ENCODE measurements at regions not wholly inside any gene's neighbourhood (a gene's known extent, or its start where the extent isn't known, plus 50 kb on each side); places are given as distances from the start of the nearest gene placed in this dataset.

DNA sequence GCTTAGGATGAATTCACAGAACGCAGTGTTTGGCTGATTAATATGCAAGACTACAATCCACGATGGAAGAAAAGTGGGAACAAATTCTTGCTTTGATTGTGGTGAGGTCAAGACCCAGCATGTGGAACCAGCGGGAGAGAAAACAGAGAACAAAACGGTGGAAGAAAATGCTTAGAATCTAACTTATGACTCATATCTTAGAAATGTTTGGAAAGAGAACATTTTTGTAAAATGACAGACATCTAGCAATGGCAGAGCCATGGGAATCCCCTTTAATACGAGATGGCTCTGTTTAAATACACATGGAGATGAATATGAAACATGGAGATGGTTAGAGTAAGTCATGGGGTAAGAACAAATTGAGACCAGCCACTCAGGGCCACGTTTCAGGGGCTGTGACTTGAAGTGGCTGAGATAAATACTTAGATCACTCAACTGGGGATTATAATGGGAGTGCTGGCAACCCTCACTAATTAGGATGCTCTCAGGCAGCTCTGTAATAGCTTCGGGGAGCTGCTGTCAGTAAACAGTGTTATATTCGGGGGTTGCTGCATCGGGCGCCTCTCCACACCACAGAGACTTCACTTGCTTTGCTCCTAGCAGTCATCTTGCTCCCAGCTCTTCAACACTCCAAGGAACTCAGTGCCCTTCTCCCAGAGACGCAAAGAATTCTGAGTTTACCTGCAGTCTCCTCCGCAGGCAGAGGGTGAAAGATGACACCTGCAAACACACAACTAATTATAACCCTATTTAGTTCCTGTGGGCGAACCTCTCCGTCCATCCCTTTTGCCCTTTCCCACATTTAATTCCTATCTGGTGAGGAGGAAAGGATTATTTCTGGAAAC, 68.0 kb upstream of the ONECUT1 start:
- no peaks in the 10 kb centered on the region for H3K36me3 ChIP-seq (ENCODE audit: control insufficient read depth in 4 of 4, insufficient read depth in 4 of 4, low read length in 4 of 4)
- TF ChIP-seq, protein P1, sequence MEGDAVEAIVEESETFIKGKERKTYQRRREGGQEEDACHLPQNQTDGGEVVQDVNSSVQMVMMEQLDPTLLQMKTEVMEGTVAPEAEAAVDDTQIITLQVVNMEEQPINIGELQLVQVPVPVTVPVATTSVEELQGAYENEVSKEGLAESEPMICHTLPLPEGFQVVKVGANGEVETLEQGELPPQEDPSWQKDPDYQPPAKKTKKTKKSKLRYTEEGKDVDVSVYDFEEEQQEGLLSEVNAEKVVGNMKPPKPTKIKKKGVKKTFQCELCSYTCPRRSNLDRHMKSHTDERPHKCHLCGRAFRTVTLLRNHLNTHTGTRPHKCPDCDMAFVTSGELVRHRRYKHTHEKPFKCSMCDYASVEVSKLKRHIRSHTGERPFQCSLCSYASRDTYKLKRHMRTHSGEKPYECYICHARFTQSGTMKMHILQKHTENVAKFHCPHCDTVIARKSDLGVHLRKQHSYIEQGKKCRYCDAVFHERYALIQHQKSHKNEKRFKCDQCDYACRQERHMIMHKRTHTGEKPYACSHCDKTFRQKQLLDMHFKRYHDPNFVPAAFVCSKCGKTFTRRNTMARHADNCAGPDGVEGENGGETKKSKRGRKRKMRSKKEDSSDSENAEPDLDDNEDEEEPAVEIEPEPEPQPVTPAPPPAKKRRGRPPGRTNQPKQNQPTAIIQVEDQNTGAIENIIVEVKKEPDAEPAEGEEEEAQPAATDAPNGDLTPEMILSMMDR (IDR thresholded peaks at IDR 0.05; ENCODE audit: control extremely low read depth, extremely low read depth): no peak
- no peak overlapping the region for H3K27ac ChIP-seq (ENCODE audit: low read depth in 1 of 2, low read length in 1 of 2)
- no peak for ATAC-seq (ENCODE audit: insufficient read depth, low FRiP score)
- DNase-seq: no peak
- H3K27me3 ChIP-seq (ENCODE audit: control insufficient read depth in 3 of 3, insufficient read depth in 3 of 3, low read length in 2 of 3): peaks cover 6 to 56% (median 6%) of the 10 kb centered on the region in 3 donors
- 42 to 52% methylated on average over 14 of the region's 14 CpGs for WGBS, 2 donors
- no peak overlapping the region for H3K9ac ChIP-seq (ENCODE audit: insufficient read depth in 1 of 2, low read length in 2 of 2)
- H3K9me3 ChIP-seq (ENCODE audit: control insufficient read depth in 4 of 4, insufficient read depth in 3 of 4, low read length in 3 of 4): peaks cover 0 to 5% (median 0%) of the 10 kb centered on the region in 4 donors
- H3K4me1 ChIP-seq (ENCODE audit: control insufficient read depth in 5 of 5, insufficient read depth in 5 of 5, low read length in 5 of 5): peaks cover 0 to 7% (median 0%) of the 10 kb centered on the region in 5 donors
- no peak overlapping the region for H3K4me3 ChIP-seq

DNA sequence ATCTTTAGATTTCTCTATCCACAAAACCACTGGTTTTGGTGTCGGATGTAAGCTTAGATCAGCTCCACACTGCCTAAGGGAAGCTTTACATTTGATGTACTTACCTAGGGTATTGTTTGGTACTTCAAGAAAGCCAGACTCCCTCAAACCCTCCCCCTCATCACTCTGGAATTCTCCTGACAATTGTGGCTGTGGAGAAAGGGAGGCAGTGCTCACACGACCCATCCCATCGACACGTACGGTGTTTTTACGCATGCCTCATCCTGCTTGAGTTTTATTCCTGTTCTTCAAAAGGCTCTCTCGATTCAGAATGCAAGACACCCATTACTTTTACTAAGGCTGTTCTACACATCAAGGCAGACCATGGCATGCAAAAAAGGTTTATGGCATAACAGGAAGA, 67.3 kb upstream of the ONECUT1 start:
- Histone ChIP-seq H3K4me3 (no peak overlapping the region), H3K9ac (ENCODE audit: insufficient read depth in 1 of 2, low read length in 2 of 2) (no peak overlapping the region), H3K27me3 (ENCODE audit: control insufficient read depth in 3 of 3, insufficient read depth in 3 of 3, low read length in 2 of 3) (peaks cover 6 to 56% (median 6%) of the 10 kb centered on the region in 3 donors), H3K4me1 (ENCODE audit: control insufficient read depth in 5 of 5, insufficient read depth in 5 of 5, low read length in 5 of 5) (peaks cover 0 to 7% (median 0%) of the 10 kb centered on the region in 5 donors), H3K27ac (ENCODE audit: low read depth in 1 of 2, low read length in 1 of 2) (no peak overlapping the region), H3K9me3 (ENCODE audit: control insufficient read depth in 4 of 4, insufficient read depth in 3 of 4, low read length in 3 of 4) (peaks cover 0 to 6% (median 0%) of the 10 kb centered on the region in 4 donors), H3K36me3 (ENCODE audit: control insufficient read depth in 4 of 4, insufficient read depth in 4 of 4, low read length in 4 of 4) (no peaks in the 10 kb centered on the region)
- DNase-seq (no peak), ATAC-seq (ENCODE audit: insufficient read depth, low FRiP score) (no peak)
- TF ChIP-seq, protein P1 (IDR thresholded peaks at IDR 0.05; ENCODE audit: control extremely low read depth, extremely low read depth): no peak
- 58 to 65% methylated on average over 7 of the region's 7 CpGs for WGBS, 2 donors

DNA sequence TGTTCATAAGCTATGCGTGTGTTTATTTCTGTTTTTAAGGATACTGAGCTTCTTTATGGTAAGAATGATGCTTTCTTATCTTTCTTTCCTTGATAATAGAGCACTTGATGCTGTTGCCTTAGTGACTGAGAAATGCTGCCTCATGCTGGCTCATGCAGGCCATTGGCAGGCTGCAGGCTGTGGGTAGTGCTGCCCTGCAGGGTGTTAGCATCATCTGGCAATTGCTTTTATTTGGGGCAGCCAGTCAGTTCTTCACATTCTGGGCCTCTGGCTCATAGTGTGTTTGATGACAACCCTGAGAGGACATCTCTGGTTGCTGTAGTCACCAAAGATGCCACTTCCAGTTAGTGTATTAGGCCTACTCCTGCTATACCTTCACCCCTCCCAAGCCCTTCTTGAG, 66.2 kb upstream of the ONECUT1 start:
- TF ChIP-seq, protein P1 (IDR thresholded peaks at IDR 0.05; ENCODE audit: control extremely low read depth, extremely low read depth): no peak
- H3K27me3 ChIP-seq (ENCODE audit: control insufficient read depth in 3 of 3, insufficient read depth in 3 of 3, low read length in 2 of 3): peaks cover 6 to 56% (median 6%) of the 10 kb centered on the region in 3 donors

More for the DNA sequence above, 66.2 kb upstream of the ONECUT1 start:
- H3K27ac ChIP-seq (ENCODE audit: low read depth in 1 of 2, low read length in 1 of 2): no peak overlapping the region
- H3K4me3 ChIP-seq: no peak overlapping the region
- DNase-seq (no peak), ATAC-seq (ENCODE audit: insufficient read depth, low FRiP score) (no peak)
- H3K36me3 ChIP-seq (ENCODE audit: control insufficient read depth in 4 of 4, insufficient read depth in 4 of 4, low read length in 4 of 4): no peaks in the 10 kb centered on the region
- peaks cover 0 to 6% (median 0%) of the 10 kb centered on the region in 4 donors for H3K9me3 ChIP-seq (ENCODE audit: control insufficient read depth in 4 of 4, insufficient read depth in 3 of 4, low read length in 3 of 4)
- peaks cover 0 to 7% (median 0%) of the 10 kb centered on the region in 5 donors for H3K4me1 ChIP-seq (ENCODE audit: control insufficient read depth in 5 of 5, insufficient read depth in 5 of 5, low read length in 5 of 5)
- 79 to 93% methylated on average over 1 of the region's 1 CpG for WGBS, 2 donors
- no peak overlapping the region for H3K9ac ChIP-seq (ENCODE audit: insufficient read depth in 1 of 2, low read length in 2 of 2)

Data from lung (tissue), 11 donors.